Brain microvascular endothelial cell (primary cell): ENCODE measurements at regions not wholly inside any gene's neighbourhood (a gene's known extent, or its start where the extent isn't known, plus 50 kb on each side); places are given as distances from the start of the nearest gene placed in this dataset.

Experiments used
- DNase-seq: peaks from one replicate; pipeline ENCODE4 v3.0.0-alpha.2; 2020
- H3K27ac ChIP-seq: fragments of 250-450 bp; sonication (Bioruptor Pico); 2 replicates; pipeline ENCODE4 v1.5.1; 2020; ENCODE audit warnings: mild to moderate bottlenecking, moderate library complexity
- H3K27me3 ChIP-seq: fragments of 250-450 bp; sonication (Bioruptor Pico); replicated peaks from 2 replicates; pipeline ENCODE4 v1.5.1; 2020; ENCODE audit warnings: mild to moderate bottlenecking
- H3K36me3 ChIP-seq: fragments of 250-450 bp; sonication (Bioruptor Pico); replicated peaks from 2 replicates; pipeline ENCODE4 v1.5.1; 2020; ENCODE audit warnings: mild to moderate bottlenecking
- H3K4me3 ChIP-seq: 2 replicates; pipeline ENCODE4 v1.5.1; 2011; ENCODE audit warnings: low read depth, mild to moderate bottlenecking, control low read depth, low read length, moderate library complexity
- CTCF ChIP-seq: IDR thresholded peaks from 2 replicates; pipeline ENCODE4 v1.5.1; 2011; ENCODE audit warnings: low read depth, mild to moderate bottlenecking, moderate library complexity, low read length, control low read depth, inconsistent platforms; ENCODE audit errors: missing control alignments
- in situ Hi-C: cut with HindIII; loops from 2 replicates; pipeline ENCODE4 v1.10.0; 2017; ENCODE audit warnings: low sequenced_read_pairs, low pct_ligation_motif_present

GRCh38 chr13:40197936-40198595, 468.4 kb downstream of the FOXO1 start:
- in situ Hi-C loops = no loop called here
- H3K4me3 ChIP-seq = no peak overlapping the region
- no peak for TF ChIP-seq CTCF
- no peaks in the 10 kb centered on the region for H3K36me3 ChIP-seq
- no peaks in the 10 kb centered on the region for H3K27me3 ChIP-seq
- no peak overlapping the region for H3K27ac ChIP-seq
- no peak for DNase-seq

- in situ Hi-C loops = no loop called here
- H3K27me3 ChIP-seq = no peaks in the 10 kb centered on the region
- TF ChIP-seq CTCF = no peak
- H3K4me3 ChIP-seq = no peak overlapping the region
- H3K27ac ChIP-seq = no peak overlapping the region
- no peak for DNase-seq
- H3K36me3 ChIP-seq = no peaks in the 10 kb centered on the region
Observed at GRCh38 chr13:40200273-40200978, 466.0 kb downstream of the FOXO1 start.

GRCh38 chr13:40204246-40204645, 462.2 kb downstream of the FOXO1 start:
- H3K27me3 ChIP-seq = no peaks in the 10 kb centered on the region
- H3K36me3 ChIP-seq = no peaks in the 10 kb centered on the region
- no peak for TF ChIP-seq CTCF
- H3K4me3 ChIP-seq = no peak overlapping the region
- H3K27ac ChIP-seq = no peak overlapping the region
- in situ Hi-C loops = no loop called here
- DNase-seq = no peak

GRCh38 chr13:40205771-40206240, 460.6 kb downstream of the FOXO1 start:
- no peak for DNase-seq
- no peaks in the 10 kb centered on the region for H3K36me3 ChIP-seq
- in situ Hi-C loops = no loop called here
- H3K27ac ChIP-seq = peak overlapping the region; percentile 43
- TF ChIP-seq CTCF = no peak
- H3K4me3 ChIP-seq = no peak overlapping the region
- no peaks in the 10 kb centered on the region for H3K27me3 ChIP-seq

- Histone ChIP-seq H3K4me3 (no peak overlapping the region), H3K27ac (peak overlapping the region; percentile 43), H3K27me3 (no peaks in the 10 kb centered on the region), H3K36me3 (no peaks in the 10 kb centered on the region)
- in situ Hi-C loops = no loop called here
- peak; percentile 59 for DNase-seq
- TF ChIP-seq CTCF = no peak
Observed at GRCh38 chr13:40206241-40207000, 460.0 kb downstream of the FOXO1 start.
